HG03378 (cell line): ENCODE measurements at regions not wholly inside any gene's neighbourhood (a gene's known extent, or its start where the extent isn't known, plus 50 kb on each side); places are given as distances from the start of the nearest gene placed in this dataset.

ENCODE experiments used
- ATAC-seq: cut with Tn5 transposase; IDR thresholded peaks from one replicate; pipeline ENCODE4 v1.9.1; 2021; ENCODE audit warnings: mild to moderate bottlenecking, moderate library complexity; ENCODE audit not compliant: unreplicated experiment

DNA sequence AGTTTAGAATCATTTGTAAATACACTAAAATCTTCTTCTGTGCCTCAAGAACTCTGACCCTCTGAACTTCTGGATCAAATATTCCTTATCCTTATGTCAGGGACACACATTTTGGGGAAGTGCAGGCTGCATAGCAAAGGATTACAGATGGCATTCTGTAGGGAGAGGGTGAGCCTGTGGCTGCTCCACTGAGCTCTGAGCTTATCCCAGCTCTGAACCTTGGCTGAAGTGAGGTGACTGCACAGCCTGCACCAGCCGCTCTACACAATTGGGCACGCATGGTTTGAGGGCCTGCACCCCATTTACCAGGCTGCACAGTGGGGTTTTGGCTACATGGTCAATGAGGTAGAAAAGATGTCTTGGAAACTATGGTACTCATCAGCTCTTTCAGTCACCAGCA lies 251.6 kb downstream of the GALR1 start:
- no peak for ATAC-seq

DNA sequence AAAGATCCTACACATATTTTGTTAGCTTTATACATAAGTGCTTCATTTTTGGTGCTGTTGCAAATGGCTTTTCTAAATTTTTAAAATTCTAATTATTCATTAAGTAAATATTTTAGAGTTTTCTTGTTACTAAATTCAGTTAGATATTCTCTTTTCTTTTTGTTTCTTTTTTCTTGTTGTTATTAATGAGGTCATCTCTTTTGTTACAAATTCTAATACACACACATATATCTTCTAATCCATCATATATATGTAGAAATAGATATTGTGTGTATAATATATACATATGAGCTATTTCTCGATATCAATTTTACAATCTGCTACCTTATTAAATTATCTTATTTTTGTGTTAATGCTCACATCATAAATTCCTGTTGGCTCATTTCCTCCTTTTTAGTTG lies 255.9 kb downstream of the GALR1 start:
- no peak for ATAC-seq

DNA sequence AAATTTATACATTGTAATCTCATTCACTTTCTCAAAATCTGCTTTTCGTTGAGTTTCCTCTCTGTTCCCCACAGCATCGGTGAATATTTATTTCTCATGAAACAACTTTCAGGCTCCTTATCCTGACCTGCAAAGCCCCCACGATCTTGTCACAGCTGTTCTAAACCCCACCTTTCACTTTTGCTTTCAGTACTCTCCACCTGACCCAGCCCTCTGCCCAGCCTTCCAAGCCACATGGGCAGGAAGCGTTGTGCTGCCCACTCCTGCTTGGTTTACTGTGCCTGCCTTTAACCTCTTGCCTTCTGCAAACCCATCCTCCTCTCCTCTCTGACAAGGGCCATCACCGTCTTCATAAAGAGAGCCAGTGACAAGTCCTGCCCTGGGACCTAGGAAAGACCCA lies 262.5 kb downstream of the GALR1 start:
- ATAC-seq, result no peak

DNA sequence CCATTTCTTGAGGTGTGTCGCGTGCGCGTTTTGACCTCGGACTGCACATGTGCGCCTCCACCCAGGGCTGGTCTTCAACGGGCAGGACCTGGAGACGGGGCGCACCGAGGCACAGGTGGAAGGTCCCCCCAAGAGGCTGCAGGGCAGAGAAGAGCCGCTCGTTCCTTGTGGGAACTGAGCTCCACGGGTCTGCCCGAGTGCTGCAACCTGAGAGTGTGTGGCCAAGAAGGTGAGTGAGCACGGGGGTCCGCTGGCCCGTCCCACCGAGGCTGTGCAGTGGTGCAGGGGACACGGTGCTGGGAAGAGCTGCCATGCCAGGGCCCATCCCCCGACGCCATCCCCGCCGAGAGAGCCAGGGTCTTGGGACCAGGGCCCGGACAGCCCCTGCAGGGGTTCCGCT lies 268.3 kb downstream of the GALR1 start:
- ATAC-seq, result no peak

DNA sequence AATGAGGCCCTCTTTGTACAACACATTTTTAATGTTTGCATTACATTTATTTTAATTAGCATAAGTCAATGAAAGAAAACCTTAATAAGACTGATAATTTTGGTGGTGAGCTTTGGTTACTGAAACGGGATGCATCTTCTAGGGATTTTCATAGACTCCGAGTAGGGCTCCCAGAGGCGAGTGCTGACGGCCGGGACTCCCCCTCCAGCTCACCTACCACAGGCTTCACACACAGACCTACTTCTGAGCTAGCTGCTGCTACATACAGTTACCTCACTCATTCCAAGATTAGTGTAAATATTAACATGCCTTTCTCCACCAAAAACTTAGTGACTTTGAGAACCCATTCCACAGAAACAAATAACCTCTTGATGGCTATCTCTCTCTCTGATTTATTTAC lies 271.1 kb downstream of the GALR1 start:
- ATAC-seq, result no peak

DNA sequence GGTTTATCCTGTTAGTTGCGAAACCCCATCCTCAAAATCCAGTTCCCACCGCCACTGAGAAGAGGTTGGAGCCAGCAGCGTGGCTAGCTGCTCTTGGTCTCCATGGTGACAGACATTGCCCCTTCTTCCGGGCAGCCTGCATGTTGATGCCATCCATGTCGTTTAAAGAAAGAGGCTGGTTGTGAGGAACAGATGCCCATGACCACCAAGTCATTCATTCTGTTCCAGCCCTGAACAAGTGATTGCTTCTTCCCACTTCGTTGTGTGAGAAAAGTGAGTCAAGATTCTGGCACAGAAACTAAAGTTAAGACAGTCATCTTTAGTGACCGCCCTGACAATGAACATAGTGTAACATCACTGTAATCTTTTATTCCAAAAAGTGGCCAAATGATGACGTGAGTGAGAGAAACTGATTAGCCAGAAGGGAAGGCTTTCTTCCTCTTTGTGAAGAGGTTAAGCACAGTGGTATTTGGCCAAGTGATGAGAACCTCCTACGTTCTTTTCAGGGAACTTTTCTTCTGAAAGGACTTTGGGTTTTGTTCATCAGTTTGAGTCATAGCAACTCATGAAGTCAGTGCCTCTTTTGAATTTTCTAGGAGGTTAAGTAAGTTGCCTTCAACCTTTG lies 272.5 kb downstream of the GALR1 start:
- no peak for ATAC-seq

DNA sequence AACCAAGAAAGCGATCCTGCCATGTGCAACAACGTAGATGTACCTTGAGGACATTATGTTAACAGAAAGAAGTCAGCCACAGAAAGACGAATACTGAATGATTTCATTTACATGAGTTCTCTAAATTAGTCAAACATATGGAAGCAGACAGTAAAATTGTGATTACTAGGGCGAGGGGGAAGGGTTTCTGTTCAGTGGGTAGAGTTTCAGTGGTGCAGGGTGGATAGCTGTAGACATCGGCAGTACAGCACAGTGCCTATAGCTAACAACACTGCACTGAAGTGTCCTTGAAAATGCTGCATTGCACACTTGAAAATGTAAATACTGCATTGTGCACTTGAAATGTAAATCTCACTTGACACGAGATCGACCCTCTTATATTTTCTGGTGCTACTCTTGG lies 275.3 kb downstream of the GALR1 start:
- ATAC-seq, result no peak

DNA sequence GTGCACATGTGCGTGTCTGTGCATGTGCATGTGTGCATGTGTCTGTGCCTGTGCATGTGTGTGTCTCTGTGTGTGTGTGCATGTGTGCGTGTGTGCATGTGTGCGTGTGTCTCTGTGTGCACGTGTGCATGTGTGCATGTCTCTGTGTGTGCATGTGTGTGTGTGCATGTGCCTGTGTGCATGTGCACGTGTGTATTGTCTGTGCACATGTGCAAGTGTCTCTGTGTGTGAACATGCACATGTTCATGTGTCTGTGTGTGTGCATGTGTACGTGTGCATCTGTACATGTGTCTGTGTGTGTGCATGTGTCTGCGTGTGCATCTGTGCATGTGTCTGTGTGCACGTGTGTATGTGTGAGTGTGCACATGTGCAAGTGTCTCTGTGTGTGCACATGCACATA lies 277.3 kb downstream of the GALR1 start:
- ATAC-seq, result no peak

DNA sequence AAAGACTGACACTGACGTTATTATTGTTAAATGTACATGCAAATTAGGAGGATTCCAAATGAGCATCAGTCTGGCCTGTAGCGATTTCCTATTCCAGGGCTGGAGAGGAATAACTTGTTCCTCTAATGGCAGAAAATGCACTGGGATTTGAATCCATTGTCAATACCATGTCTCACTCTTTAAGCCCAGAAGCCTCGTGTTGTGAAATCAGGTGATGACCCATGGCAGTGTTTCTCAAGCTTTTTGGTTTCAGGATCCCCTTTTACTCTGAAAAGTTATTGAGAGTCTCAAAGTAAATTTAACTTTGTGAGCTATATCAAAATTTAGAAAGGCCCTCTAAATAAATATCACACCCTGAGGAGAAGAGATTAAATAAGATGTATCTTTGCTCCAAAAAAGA lies 279.2 kb downstream of the GALR1 start:
- ATAC-seq, result no peak

DNA sequence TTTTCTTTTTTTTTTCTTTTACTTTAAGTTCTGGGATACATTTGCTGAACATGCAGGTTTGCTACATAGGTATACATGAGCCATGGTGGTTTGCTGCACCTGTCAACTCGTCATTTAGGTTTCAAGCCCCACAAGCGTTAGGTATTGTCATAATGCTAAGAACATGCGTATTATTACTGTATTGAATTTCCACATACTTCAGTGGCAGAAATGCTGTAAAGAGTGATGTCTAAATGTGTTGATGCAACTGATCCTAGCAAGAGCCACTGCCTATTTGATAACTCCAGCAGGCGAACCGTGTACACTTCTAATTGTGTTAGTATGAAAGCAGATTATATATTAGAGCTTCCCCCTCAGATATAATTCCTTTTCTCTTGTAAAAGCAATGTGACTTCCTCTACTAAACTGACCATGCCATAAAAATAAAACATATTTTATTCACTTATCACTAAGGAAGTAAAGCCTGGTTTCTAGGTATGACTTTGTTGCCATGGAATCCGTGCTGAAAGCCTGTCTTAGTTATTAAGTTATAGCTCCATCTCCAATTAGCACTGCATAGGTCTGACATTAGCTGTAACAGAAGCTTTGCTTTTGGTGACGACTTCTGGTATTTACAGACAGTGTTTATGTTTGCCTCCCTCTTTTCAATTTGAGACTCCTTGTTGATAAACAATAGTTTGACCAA lies 280.0 kb downstream of the GALR1 start:
- no peak for ATAC-seq

DNA sequence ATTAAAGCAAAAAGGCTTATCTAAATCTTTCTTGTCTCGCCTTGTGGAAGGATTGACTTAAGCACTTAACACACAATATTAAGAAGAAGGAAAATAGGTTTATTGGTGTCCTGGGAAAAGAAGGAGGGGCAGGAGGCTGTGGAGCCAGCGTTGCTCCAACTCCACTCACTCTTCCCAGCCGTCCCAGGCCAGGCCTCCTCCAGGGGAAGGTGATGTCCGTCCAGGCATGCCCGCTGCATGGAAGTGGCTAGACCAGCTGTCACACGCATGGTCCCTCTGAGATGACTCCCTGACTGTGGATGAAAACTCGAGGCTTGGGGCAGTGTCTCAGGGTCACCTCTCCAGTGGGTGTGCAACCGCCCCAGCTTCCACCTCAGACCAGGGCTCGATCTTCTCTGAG lies 281.1 kb downstream of the GALR1 start:
- ATAC-seq, result no peak

DNA sequence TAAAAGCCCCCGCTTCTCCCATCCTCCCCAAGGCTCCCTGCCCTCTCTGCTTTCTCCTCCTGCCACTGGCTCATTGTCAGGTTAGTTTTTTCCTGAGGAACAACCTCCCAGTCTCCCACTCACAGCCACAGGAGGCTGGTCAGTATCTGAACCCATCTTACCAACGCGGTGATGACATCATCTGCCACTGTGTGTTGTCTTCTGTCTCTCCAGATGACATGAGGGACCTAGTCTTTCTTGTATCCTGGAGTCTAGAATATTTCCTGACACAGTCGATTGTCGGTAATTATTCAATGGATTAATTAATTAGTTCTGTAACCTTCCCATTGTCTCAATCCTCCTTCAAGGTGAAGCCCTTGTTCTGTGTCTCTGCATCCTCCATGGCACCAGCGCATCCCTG lies 290.2 kb downstream of the GALR1 start:
- ATAC-seq, result no peak

DNA sequence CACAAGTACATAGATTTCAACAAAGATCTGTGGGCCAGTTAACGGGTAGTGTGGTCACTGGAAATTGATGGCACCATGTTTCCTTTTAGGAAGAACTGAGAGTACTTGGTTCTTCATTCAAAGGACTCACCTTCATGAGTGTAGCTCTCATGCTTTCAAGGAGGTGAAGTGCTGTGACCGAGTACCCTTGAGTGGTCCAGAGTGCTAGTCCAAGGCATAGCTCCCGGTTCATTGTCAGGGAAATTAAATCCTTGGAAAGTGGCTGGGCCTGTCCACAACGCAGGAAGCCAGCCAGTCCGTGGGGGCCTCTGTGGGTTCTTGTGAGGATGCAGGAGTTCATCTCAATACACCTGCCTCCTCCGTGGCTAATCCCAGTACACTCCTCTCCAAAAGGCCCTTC lies 295.1 kb downstream of the GALR1 start:
- no peak for ATAC-seq

DNA sequence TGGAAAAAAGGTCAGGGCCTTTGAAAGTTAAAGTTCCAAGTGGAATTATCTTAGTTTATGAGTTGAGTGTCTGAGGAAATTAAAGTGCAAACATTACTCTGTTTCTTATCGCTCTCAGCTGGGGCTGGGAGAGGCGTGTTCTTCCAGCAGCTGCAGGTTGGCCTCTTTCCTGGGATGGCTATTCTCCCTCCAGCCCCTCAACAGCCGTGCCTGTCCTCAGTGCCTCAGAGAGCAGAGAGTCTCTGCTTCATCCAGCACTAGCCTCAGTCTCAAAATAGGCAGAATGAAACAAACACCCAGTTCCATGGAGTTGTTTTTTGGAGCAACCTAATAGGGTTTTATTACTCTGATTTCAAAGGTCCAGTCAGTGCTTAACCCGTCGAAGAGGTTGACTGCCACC lies 298.1 kb downstream of the GALR1 start:
- ATAC-seq, result no peak

DNA sequence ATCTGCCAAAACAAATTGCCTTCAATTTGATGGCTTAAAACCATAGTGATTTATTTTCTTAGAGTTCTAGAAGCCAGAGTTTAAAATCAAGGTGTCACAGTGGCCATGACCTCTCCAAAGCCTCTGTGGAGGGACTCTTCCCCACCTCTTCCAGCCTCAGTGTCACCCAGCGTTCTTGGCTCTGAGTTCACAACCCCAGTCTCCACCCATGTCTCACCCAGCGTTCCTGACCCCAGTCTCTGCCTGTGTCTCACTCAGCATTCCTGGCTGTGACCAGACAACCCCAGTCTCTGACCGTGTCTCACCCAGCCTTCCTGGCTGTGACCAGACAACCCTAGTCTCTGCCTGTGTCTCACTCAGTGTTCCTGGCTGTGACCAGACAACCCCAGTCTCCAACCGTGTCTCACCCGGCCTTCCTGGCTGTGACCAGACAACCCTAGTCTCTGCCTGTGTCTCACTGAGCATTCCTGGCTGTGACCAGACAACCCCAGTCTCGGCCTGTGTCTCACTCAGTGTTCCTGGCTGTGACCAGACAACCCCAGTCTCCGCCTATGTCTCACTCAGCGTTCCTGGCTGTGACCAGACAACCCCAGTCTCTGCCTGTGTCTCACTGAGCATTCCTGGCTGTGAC lies 299.3 kb downstream of the GALR1 start:
- no peak for ATAC-seq

DNA sequence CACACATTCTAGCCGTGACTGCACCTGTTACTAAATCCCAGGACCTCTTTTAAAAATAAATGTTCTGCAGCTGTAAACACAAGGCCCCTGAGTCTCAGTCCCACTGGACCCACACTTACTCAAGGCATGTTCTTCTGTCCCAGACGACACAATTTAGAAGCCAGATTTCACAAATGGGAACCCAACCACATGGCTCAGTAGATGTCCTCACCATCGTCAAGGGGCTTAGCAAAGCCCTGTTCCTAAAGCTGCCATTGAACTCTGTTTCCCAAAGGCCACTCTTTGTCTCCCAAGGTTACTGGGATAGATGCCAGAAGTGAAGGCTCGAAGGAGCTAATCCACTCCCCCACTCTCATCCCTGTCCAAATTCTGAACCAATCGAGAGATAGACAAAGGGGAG lies 301.0 kb downstream of the GALR1 start:
- ATAC-seq, result no peak

DNA sequence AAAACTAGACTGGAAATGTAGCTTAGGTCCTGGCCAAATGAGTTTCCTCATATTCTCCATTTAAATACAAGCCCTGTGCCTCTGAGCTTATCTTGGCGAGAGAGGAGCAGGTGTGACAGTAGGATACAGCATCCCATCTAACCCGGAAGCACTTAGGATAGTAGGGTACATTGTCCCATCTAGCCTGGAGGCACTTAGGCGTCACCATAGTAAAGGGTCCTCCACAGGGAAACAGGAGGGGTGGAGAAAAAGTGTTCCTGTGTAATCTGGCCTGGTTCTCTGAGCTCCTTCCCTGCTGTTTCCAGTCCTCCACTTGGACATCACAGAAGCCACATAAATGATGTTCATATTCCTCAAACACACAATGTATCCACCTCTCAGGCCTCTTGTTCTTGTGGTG lies 301.4 kb downstream of the GALR1 start:
- no peak for ATAC-seq

DNA sequence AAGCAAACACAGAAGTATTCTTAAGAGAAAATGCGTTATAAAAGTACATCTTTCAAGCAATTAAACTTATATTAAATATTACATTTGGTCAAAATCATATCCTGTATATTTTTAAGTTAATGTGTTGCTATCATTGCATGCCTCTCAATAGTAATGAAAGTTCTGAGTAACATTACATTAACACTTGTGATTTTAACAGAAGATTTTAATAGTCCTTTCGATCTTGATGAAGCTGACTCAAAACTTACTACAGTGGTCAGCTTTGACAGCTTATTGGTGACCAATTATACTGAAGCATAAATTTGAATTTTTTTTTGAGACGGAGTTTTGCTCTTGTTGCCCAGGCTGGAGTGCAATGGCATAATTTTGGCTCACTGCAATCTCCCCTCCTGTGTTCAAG lies 303.3 kb downstream of the GALR1 start:
- no peak for ATAC-seq

DNA sequence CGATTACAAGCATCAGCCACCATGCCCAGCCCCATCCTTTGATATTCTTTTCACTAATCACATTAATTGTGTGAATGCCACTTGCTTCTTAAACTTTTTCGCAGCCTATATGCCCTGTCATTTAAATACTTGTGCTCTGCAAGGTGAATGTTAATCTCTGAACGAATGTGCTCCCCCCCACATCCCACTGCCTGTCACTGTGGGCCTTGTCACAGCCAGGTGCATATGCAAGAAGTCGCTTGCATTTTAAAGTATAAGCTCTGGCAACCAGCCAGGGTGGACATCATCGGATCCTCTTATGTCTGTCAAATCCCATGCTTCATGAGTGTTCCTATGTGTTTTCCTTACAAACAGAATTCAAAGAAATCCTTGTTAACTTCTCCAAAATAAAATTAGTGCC lies 304.4 kb downstream of the GALR1 start:
- ATAC-seq, result no peak

DNA sequence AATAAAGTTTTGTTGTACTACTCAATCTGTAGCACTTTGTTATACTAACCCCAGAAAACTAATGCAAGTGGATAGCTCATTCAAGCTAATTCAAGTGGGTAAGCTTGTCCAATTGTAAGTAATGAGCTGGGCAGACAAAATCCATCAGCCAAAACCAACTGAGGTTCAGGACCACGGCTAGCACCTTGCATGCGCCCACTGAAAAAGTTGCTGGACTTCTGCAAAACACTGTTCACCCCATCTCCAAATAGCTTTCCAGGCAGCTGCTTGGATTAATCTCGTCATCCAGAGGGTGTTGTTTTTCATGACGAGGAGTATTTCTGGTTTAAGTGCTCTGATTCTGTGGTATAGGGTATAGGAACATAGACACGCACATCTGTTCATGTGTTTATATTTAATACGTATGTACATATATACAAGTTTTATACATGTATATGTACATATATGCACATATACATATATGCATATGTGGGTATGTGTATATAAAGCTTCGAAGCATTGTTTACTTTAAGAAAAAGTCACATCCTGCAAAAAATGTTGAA lies 307.5 kb downstream of the GALR1 start:
- ATAC-seq, result no peak

DNA sequence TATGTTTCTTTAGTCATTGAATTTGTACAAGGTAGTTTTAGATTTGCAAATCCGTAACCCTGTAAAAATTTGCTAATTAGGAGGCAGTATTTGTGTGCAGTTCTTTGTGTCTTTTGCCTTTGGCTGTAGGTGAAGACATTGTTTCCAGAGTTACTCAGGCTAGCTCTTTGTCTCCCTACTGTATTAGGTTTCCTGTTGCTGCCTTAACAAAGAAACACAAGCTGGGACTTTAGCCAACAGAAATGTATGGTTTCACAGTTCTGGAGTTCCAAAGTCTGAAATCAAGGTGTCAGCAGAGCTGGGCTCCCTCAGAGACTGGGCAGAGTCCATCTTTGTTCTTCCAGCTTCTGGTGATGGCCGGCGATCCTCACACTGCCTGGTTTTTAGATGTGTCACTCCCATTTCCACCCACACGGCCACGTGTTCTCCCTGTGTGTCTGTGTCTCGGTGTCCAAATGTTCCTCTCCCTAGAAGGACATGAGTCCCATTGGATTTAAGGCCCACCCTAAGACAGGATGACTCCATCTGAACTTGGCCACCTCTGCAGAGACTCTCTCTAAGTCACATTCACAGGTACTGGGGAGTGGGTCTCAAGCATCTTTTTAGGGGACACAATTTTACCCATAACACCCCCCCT lies 309.7 kb downstream of the GALR1 start:
- no peak for ATAC-seq
